PC-9 (cell line): ENCODE measurements at regions not wholly inside any gene's neighbourhood (a gene's known extent, or its start where the extent isn't known, plus 50 kb on each side); places are given as distances from the start of the nearest gene placed in this dataset.

Experiments used
- BruUV-seq: library from RNA; stranded (reverse); fragments of 400-500 nt; replicated peaks from 2 replicates; lab custom pipeline; 2021; lab: Mats Ljungman, UMichigan
- CTCF ChIA-PET: fragments of 300-600 bp; sonication (Branson Sonifier 250); formaldehyde crosslinking; loops from one replicate; lab custom pipeline; 2022; ENCODE audit warnings: antibody characterized with exemption; lab: Charles Lee
- POLR2A ChIA-PET: fragments of 300-600 bp; sonication (Branson Sonifier 250); formaldehyde crosslinking; loops from one replicate; lab custom pipeline; 2022; ENCODE audit warnings: antibody characterized with exemption; ENCODE audit not compliant: unreplicated experiment; lab: Charles Lee
- DNase-seq, 2 experiments: peaks; one replicate each; pipeline versions ENCODE4 v3.0.0 to v3.0.0-alpha.2; 2015 to 2022; ENCODE audit warnings: mixed read lengths in 1 of 2
- H2AFZ ChIP-seq: fragments of 200-600 bp; sonication (generic); 2 replicates; pipeline ENCODE4 v1.8.1; 2017; ENCODE audit warnings: antibody characterized with exemption
- H3F3A ChIP-seq: fragments of 200-600 bp; sonication (generic); 2 replicates; pipeline ENCODE4 v1.8.1; 2017; ENCODE audit warnings: antibody characterized with exemption, mild to moderate bottlenecking, low read depth; ENCODE audit not compliant: insufficient read depth
- H3K27ac ChIP-seq: fragments of 200-600 bp; sonication (generic); 2 replicates; pipeline ENCODE4 v1.6.1; 2016; ENCODE audit warnings: mixed run types
- H3K27me3 ChIP-seq: fragments of 200-600 bp; sonication (generic); 2 replicates; pipeline ENCODE4 v1.6.1; 2016; ENCODE audit warnings: low read depth, mixed run types; ENCODE audit not compliant: insufficient read depth
- H3K36me3 ChIP-seq: fragments of 200-600 bp; sonication (generic); 2 replicates; pipeline ENCODE4 v1.6.1; 2016; ENCODE audit warnings: low read depth, mixed run types
- H3K4me1 ChIP-seq: fragments of 200-600 bp; sonication (generic); replicated peaks from 2 replicates; pipeline ENCODE4 v1.6.1; 2016; ENCODE audit warnings: mixed run types; ENCODE audit not compliant: insufficient read depth
- H3K4me2 ChIP-seq: fragments of 200-600 bp; sonication (generic); 2 replicates; pipeline ENCODE4 v1.6.1; 2017; ENCODE audit warnings: mixed run types
- H3K4me3 ChIP-seq: fragments of 200-600 bp; sonication (generic); 2 replicates; pipeline ENCODE4 v1.6.1; 2016; ENCODE audit warnings: mixed run types
- H3K79me2 ChIP-seq: fragments of 200-600 bp; sonication (generic); 2 replicates; pipeline ENCODE4 v1.6.1; 2017; ENCODE audit warnings: low read depth, mixed run types
- H3K9me2 ChIP-seq: fragments of 200-600 bp; sonication (generic); 2 replicates; pipeline ENCODE4 v1.8.1; 2017; ENCODE audit warnings: mild to moderate bottlenecking; ENCODE audit not compliant: insufficient read depth
- H3K9me3 ChIP-seq: fragments of 200-600 bp; sonication (generic); 2 replicates; pipeline ENCODE4 v1.8.1; 2016; ENCODE audit warnings: low read depth; ENCODE audit not compliant: insufficient read depth
- H4K20me1 ChIP-seq: fragments of 200-600 bp; sonication (generic); 2 replicates; pipeline ENCODE4 v1.8.1; 2017; ENCODE audit not compliant: insufficient read depth
- EZH2 ChIP-seq: fragments of 200-600 bp; sonication (generic); IDR thresholded peaks from 2 replicates; pipeline ENCODE4 v1.8.0; 2017; ENCODE audit warnings: antibody characterized with exemption, low read depth
- intact Hi-C: fragments of 100-400 bp; cut with micrococcal nuclease; formaldehyde crosslinking; loops from one replicate; pipeline ENCODE4 v1.10.0; 2022; ENCODE audit not compliant: unreplicated experiment
- TF ChIP-seq, protein P1 (sequence below): fragments of 200-600 bp; sonication (generic); conservative IDR thresholded peaks from 2 replicates; pipeline ENCODE4 v1.6.1; 2017; ENCODE audit warnings: mixed run types, antibody characterized with exemption, mild to moderate bottlenecking, moderate library complexity

DNA sequence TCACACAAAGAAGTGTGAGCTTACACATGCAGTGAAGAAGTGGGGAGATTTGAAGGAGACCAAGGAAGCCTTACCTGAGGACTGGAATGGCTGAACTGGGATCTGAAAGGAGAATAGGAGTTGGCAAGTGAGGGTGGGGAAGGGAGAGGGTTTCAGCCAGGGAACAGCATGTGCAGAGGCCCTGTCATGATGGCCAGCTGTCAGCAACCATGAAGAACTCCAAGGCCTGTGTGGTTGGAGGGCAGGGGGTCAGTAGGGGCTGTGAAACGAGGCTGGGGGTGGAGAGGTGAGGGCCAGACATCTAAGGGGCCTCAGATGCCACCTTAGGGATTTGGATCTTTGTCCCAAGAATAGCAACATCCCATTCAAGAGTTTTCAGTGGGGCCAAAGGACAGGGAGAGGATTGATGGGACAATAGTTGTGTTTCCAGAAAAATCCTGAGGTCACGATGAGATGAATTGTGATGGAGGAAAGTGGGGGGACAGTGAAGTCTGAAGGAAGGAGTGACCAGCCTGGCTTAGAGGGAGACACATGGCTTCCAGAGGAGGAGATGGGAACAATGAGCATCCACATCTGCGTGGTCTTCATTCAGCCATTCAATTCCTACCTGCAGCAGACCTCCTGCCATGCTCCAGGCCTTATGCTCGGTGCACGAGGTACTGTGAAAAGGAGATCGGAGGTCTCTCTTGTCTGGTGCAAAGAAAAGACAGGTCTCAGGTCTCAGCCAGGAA lies 187.6 kb downstream of the MATN1 start:
- Histone ChIP-seq H3K4me2 (no peak overlapping the region), H3K27me3 (no peaks in the 10 kb centered on the region), H3K9me2 (no peaks in the 10 kb centered on the region), H3F3A (no peaks in the 10 kb centered on the region), H2AFZ (no peak overlapping the region), H3K9me3 (no peaks in the 10 kb centered on the region), H4K20me1 (no peaks in the 10 kb centered on the region), H3K36me3 (no peaks in the 10 kb centered on the region), H3K4me1 (no peaks in the 10 kb centered on the region), H3K27ac (no peak overlapping the region), H3K4me3 (no peak overlapping the region), H3K79me2 (no peaks in the 10 kb centered on the region)
- TF ChIP-seq, protein P1, sequence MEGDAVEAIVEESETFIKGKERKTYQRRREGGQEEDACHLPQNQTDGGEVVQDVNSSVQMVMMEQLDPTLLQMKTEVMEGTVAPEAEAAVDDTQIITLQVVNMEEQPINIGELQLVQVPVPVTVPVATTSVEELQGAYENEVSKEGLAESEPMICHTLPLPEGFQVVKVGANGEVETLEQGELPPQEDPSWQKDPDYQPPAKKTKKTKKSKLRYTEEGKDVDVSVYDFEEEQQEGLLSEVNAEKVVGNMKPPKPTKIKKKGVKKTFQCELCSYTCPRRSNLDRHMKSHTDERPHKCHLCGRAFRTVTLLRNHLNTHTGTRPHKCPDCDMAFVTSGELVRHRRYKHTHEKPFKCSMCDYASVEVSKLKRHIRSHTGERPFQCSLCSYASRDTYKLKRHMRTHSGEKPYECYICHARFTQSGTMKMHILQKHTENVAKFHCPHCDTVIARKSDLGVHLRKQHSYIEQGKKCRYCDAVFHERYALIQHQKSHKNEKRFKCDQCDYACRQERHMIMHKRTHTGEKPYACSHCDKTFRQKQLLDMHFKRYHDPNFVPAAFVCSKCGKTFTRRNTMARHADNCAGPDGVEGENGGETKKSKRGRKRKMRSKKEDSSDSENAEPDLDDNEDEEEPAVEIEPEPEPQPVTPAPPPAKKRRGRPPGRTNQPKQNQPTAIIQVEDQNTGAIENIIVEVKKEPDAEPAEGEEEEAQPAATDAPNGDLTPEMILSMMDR, result no peak
- no peak for TF ChIP-seq EZH2
- intact Hi-C loops, result no loop called here
- ChIA-PET POLR2A (no interaction called here), CTCF (no interaction called here)
- DNase-seq, result no peak
- no TSS peak for BruUV-seq

DNA sequence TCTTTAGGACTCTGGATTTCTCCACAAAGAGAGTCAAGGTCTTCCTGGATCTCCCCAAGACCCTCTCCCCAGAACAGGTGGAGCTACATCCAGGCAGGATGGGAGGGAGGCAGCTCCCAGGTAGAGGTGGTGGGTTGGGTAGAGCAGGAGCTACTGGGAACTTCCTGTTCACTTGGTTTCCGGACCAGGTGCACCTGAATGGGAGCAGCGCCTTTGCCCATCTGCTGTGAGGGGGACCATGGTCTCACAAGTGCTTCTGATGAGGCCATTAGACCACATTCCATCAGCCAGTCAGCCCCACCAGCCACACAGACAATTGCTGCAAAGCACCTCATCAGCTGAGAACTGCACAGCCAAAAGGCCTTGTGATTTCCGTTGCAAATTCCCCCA lies 188.8 kb downstream of the MATN1 start:
- CTCF ChIA-PET, result no interaction called here
- no peak overlapping the region for H3K27ac ChIP-seq
- TF ChIP-seq, protein P1, result no peak
- TF ChIP-seq EZH2, result no peak

DNA sequence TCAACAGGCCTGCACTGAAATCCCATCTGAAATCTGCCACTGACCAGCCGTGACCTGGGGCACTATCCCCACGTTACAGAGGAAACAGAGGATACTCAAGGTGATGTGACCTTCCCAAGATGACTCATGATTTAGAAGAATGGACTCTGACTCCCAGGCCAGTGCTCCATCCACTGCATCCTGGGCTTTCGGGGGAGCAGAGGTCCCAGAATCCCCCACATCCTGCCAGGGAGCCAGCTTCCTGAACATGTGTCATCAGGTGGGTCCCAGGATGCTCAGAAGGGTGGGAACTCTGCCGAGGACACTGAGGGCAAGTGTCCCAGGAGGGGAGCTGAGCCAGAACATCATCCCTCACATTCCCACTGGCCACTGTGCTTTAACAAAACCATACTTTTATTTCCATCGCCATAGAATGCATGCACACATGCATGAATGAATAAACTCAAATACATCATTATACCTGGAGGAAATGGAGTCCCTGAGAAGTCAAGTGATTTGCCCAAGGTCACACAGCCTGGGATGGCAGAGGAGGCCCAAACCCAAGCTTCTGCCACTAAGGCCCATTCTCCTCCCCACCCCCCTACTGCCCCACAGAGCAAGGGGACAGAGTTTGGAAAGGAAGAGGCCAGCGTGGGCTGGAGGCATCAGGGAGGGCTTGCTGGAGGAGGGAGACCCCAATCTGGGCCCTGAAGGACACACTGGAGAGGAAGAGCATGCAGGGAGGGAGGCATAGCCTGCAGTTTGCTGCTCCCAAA lies 189.4 kb downstream of the MATN1 start:
- no peak for TF ChIP-seq EZH2
- TF ChIP-seq, protein P1, result no peak
- ChIA-PET POLR2A (no interaction called here), CTCF (no interaction called here)

More for the DNA sequence above, 188.8 kb downstream of the MATN1 start:
- POLR2A ChIA-PET, result no interaction called here
- no peaks in the 10 kb centered on the region for H3K9me3 ChIP-seq
- intact Hi-C loops, result no loop called here
- no peak overlapping the region for H3K4me2 ChIP-seq
- H3K9me2 ChIP-seq, result no peaks in the 10 kb centered on the region
- H3F3A ChIP-seq, result no peaks in the 10 kb centered on the region
- no TSS peak for BruUV-seq
- no peak overlapping the region for H2AFZ ChIP-seq
- DNase-seq, result no peak
- H3K27me3 ChIP-seq, result no peaks in the 10 kb centered on the region
- H3K79me2 ChIP-seq, result no peaks in the 10 kb centered on the region
- H3K36me3 ChIP-seq, result no peaks in the 10 kb centered on the region
- H3K4me3 ChIP-seq, result no peak overlapping the region
- no peaks in the 10 kb centered on the region for H3K4me1 ChIP-seq
- no peaks in the 10 kb centered on the region for H4K20me1 ChIP-seq

More for the DNA sequence above, 189.4 kb downstream of the MATN1 start:
- Histone ChIP-seq H2AFZ (no peak overlapping the region), H3K36me3 (no peaks in the 10 kb centered on the region), H3K27ac (no peak overlapping the region), H3F3A (no peaks in the 10 kb centered on the region), H3K9me2 (no peaks in the 10 kb centered on the region), H3K79me2 (no peaks in the 10 kb centered on the region), H3K4me3 (no peak overlapping the region), H3K9me3 (no peaks in the 10 kb centered on the region), H3K4me1 (no peaks in the 10 kb centered on the region), H3K27me3 (no peaks in the 10 kb centered on the region), H3K4me2 (no peak overlapping the region), H4K20me1 (no peaks in the 10 kb centered on the region)
- no TSS peak for BruUV-seq
- no peak for DNase-seq
- intact Hi-C loops, result no loop called here
